Gastrocnemius medialis (tissue), 4 donors: ENCODE measurements at regions not wholly inside any gene's neighbourhood (a gene's known extent, or its start where the extent isn't known, plus 50 kb on each side); places are given as distances from the start of the nearest gene placed in this dataset.

Experiments used
- ATAC-seq, 2 donors: fragments of 150-250 bp; one replicate each; pipeline ENCODE4 v1.9.1; 2016
- DNase-seq, 2 donors: peaks; one replicate each; pipeline ENCODE4 v3.0.0-alpha.2; 2019
- H3K27ac ChIP-seq, 4 donors: fragments of 200-600 bp; sonication (generic); 1 replicate in 1 of 4; 2 replicates in 3 of 4; pipeline ENCODE4 v1.5.1; 2016 to 2018; ENCODE audit warnings: mild to moderate bottlenecking in 2 of 4, moderate library complexity in 1 of 4
- H3K27me3 ChIP-seq, 3 donors: fragments of 200-600 bp; sonication (generic) in 2 of 3; 1 replicate in 1 of 3; 2 replicates in 2 of 3; pipeline versions ENCODE4 v1.5.1 to v1.6.0; 2016 to 2019; ENCODE audit warnings: mild to moderate bottlenecking in 1 of 3, moderate library complexity in 1 of 3
- H3K36me3 ChIP-seq, 2 donors: fragments of 200-600 bp; sonication (generic) in 1 of 2; one replicate each; pipeline ENCODE4 v1.5.1; 2017 to 2018
- H3K4me1 ChIP-seq, 2 donors: fragments of 200-600 bp; sonication (generic) in 1 of 2; one replicate each; pipeline ENCODE4 v1.5.1; 2016 to 2017; ENCODE audit warnings: mild to moderate bottlenecking in 2 of 2
- H3K4me3 ChIP-seq, 4 donors: fragments of 200-600 bp; sonication (generic) in 3 of 4; 1 replicate in 1 of 4; 2 replicates in 3 of 4; pipeline ENCODE4 v1.5.1; 2016 to 2019; ENCODE audit warnings: mild to moderate bottlenecking in 2 of 4
- H3K9me3 ChIP-seq, 3 donors: fragments of 200-600 bp; sonication (generic) in 2 of 3; 1 replicate in 1 of 3; 2 replicates in 2 of 3; pipeline ENCODE4 v1.5.1; 2016 to 2019
- POLR2A ChIP-seq, 2 donors: fragments of 450-650 bp; IDR thresholded peaks; one replicate each; pipeline ENCODE4 v1.6.1; 2017; ENCODE audit warnings: antibody characterized with exemption in 2 of 2, mild to moderate bottlenecking in 2 of 2, moderate library complexity in 2 of 2
- in situ Hi-C, 4 donors: fragments of 200-750 bp; cut with MboI; loops; one replicate each; pipeline versions ENCODE4 v1.15.0 to v1.8.0; 2017; ENCODE audit warnings: low sequenced_read_pairs in 4 of 4
- intact Hi-C: fragments of 100-400 bp; cut with DNase I; formaldehyde crosslinking; loops from one replicate; pipeline ENCODE4 v1.15.1; 2023; ENCODE audit warnings: low total_unique reads
- TF ChIP-seq, protein P1 (sequence below), 5 experiments: fragments of 450-650 bp in 3 of 5; fragments of 200-600 bp in 2 of 5; sonication (generic) in 2 of 5; IDR thresholded peaks in 4 of 5; conservative IDR thresholded peaks in 1 of 5; 1 replicate in 4 of 5; 2 replicates in 1 of 5; pipeline ENCODE4 v1.5.1; 2016 to 2019; ENCODE audit warnings: antibody characterized with exemption in 5 of 5, mild to moderate bottlenecking in 3 of 5, moderate library complexity in 3 of 5

DNA sequence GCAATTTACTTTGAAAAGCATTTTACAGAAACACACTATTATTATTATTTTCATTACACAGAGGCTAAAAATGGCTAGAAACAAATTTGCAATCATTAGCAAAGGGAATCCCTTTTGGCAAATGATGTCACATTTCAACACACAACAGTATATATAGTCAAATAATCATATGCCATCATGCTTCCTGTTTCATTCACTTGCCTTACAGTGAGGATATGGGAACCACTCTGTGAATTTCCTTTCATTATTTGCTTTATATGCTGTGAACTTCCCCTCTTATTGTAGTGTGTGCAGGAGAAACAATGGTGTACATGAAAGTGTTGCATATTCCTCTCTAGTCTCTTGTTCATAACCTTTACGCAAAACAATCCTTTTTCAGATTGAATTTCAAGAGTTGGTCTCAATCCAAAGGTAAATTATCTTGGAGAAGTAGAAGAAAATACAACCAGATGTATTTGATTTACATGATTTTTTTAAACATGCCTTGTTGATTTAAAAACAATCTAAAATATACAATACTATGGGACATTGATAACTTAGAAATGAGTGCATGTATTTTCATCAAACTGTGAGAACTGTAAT is 657.3 kb downstream of the EFNB2 start:
- ATAC-seq, result no peak
- H3K27me3 ChIP-seq, result no peaks in the 10 kb centered on the region
- no peaks in the 10 kb centered on the region for H3K36me3 ChIP-seq
- intact Hi-C loops, result no loop called here
- no peaks in the 10 kb centered on the region for H3K4me1 ChIP-seq
- H3K27ac ChIP-seq, result no peak overlapping the region
- no peaks in the 10 kb centered on the region for H3K9me3 ChIP-seq
- no peak for DNase-seq
- TF ChIP-seq POLR2A (IDR thresholded peaks at IDR 0.05), result no peak
- TF ChIP-seq, protein P1, sequence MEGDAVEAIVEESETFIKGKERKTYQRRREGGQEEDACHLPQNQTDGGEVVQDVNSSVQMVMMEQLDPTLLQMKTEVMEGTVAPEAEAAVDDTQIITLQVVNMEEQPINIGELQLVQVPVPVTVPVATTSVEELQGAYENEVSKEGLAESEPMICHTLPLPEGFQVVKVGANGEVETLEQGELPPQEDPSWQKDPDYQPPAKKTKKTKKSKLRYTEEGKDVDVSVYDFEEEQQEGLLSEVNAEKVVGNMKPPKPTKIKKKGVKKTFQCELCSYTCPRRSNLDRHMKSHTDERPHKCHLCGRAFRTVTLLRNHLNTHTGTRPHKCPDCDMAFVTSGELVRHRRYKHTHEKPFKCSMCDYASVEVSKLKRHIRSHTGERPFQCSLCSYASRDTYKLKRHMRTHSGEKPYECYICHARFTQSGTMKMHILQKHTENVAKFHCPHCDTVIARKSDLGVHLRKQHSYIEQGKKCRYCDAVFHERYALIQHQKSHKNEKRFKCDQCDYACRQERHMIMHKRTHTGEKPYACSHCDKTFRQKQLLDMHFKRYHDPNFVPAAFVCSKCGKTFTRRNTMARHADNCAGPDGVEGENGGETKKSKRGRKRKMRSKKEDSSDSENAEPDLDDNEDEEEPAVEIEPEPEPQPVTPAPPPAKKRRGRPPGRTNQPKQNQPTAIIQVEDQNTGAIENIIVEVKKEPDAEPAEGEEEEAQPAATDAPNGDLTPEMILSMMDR (IDR thresholded peaks at IDR 0.05 in 4 of 5, conservative IDR thresholded peaks at IDR 0.05 in 1 of 5), result no peak
- no peak overlapping the region for H3K4me3 ChIP-seq
- in situ Hi-C loops, result no loop called here

DNA sequence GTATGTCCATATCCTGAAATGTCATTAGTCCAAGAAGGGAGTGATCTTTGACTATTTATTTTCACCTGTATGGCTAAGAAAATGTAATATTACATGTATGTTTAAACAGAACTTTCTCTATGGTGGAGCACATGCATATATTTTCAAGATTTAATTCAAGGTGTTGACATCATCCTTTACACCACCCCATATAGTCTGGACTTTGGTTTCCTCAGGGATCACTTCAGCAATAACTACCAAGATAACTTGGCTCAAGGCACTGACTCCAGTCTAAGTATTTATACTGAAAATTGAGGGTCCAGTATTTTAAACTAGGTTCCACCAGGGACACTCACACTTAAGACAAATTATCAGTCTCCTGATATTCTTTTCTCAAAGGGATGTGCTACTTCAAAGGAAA is 660.6 kb downstream of the EFNB2 start:
- Histone ChIP-seq H3K4me1 (no peaks in the 10 kb centered on the region), H3K27ac (no peak overlapping the region), H3K36me3 (no peaks in the 10 kb centered on the region), H3K4me3 (no peak overlapping the region), H3K27me3 (no peaks in the 10 kb centered on the region), H3K9me3 (no peaks in the 10 kb centered on the region)
- DNase-seq, result no peak
- intact Hi-C loops, result no loop called here
- ATAC-seq, result no peak
- in situ Hi-C loops, result no loop called here
- TF ChIP-seq POLR2A (IDR thresholded peaks at IDR 0.05), result no peak
- TF ChIP-seq, protein P1 (IDR thresholded peaks at IDR 0.05 in 4 of 5, conservative IDR thresholded peaks at IDR 0.05 in 1 of 5), result no peak

DNA sequence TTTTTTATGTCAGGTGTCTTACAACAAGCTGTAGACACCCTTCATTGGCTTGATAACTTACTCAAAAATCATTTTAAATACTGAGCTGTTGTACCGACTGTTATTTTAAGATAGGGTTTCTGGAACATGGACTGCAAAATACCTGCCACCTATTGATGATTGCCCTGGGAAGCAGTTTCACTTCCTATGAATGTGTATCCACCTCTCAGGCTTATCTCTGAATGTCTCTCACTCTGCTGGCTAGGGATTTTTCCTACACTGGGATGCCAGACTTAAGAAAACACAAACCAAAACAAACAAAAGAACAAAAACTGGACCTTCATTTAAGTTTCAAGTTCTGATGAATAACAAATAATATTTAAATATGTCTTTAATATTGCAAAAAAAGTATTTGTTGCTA is 663.7 kb downstream of the EFNB2 start:
- intact Hi-C loops (no loop called here), in situ Hi-C loops (no loop called here)
- H3K27me3 ChIP-seq, result no peaks in the 10 kb centered on the region
- no peaks in the 10 kb centered on the region for H3K36me3 ChIP-seq
- no peak overlapping the region for H3K27ac ChIP-seq
- no peaks in the 10 kb centered on the region for H3K4me1 ChIP-seq
- no peak overlapping the region for H3K4me3 ChIP-seq
- no peak for ATAC-seq
- H3K9me3 ChIP-seq, result no peaks in the 10 kb centered on the region
- TF ChIP-seq, protein P1 (IDR thresholded peaks at IDR 0.05 in 4 of 5, conservative IDR thresholded peaks at IDR 0.05 in 1 of 5), result no peak
- no peak for TF ChIP-seq POLR2A (IDR thresholded peaks at IDR 0.05)
- DNase-seq, result no peak

DNA sequence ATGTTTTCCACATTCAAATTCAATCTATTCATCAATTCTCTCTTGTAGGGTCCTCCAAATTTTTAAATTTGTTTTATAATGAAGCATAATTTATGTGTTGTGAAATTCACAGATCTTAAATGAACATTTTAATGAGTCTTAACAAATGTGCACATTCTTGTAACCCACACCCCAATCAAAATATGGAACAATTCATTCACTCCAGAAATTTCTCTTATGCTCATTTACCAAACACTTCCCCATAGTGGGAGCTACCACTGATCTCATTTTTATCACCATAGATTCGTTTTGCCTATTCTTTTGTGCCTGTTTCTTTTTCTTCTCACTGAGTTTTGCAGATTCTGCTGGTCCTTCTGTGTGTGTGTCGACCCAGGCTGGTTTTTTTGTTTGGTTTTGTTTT is 664.1 kb downstream of the EFNB2 start:
- DNase-seq, result no peak
- in situ Hi-C loops, result no loop called here
- no peak overlapping the region for H3K4me3 ChIP-seq

More for the DNA sequence above, 664.1 kb downstream of the EFNB2 start:
- no peaks in the 10 kb centered on the region for H3K9me3 ChIP-seq
- no peaks in the 10 kb centered on the region for H3K27me3 ChIP-seq
- H3K4me1 ChIP-seq, result no peaks in the 10 kb centered on the region
- TF ChIP-seq, protein P1 (IDR thresholded peaks at IDR 0.05 in 4 of 5, conservative IDR thresholded peaks at IDR 0.05 in 1 of 5), result no peak
- no peak for TF ChIP-seq POLR2A (IDR thresholded peaks at IDR 0.05)
- ATAC-seq, result no peak
- H3K27ac ChIP-seq, result no peak overlapping the region
- no peaks in the 10 kb centered on the region for H3K36me3 ChIP-seq
- intact Hi-C loops, result no loop called here
